HUES6 (cell line): ENCODE measurements at regions not wholly inside any gene's neighbourhood (a gene's known extent, or its start where the extent isn't known, plus 50 kb on each side); places are given as distances from the start of the nearest gene placed in this dataset.
"Not testable (repeated sequence)": the region's sequence is repeated elsewhere in the genome, so short reads cannot be mapped to it uniquely, and the experiment has no call there.

Source experiments
- H3K27ac ChIP-seq: 2 replicates; pipeline ENCODE4 v1.7.0; 2013; ENCODE audit warnings: low read depth, mild to moderate bottlenecking, low read length, inconsistent platforms
- H3K27me3 ChIP-seq: 2 replicates; pipeline ENCODE4 v1.6.1; 2013; ENCODE audit warnings: low read length; ENCODE audit not compliant: control insufficient read depth, insufficient read depth
- H3K36me3 ChIP-seq: 2 replicates; pipeline ENCODE4 v1.6.1; 2013; ENCODE audit warnings: low read length; ENCODE audit not compliant: control insufficient read depth, insufficient read depth
- H3K4me1 ChIP-seq: 2 replicates; pipeline ENCODE4 v1.6.1; 2013; ENCODE audit warnings: low read length; ENCODE audit not compliant: control insufficient read depth, insufficient read depth
- H3K4me3 ChIP-seq: 2 replicates; pipeline ENCODE4 v1.5.1; 2013; ENCODE audit warnings: low read depth, low read length
- H3K9ac ChIP-seq: one replicate; pipeline ENCODE4 v1.6.1; 2013; ENCODE audit warnings: mild to moderate bottlenecking, low read length
- H3K9me3 ChIP-seq: 2 replicates; pipeline ENCODE4 v1.6.1; 2013; ENCODE audit warnings: low read depth, low read length; ENCODE audit not compliant: control insufficient read depth, insufficient read depth

- Histone ChIP-seq H3K9me3 (0 out of 2 replicates have a peak, but pooled peaks cover 4% of the 10 kb centered on the region), H3K27me3 (no peaks in the 10 kb centered on the region), H3K9ac (no peak overlapping the region), H3K36me3 (no peaks in the 10 kb centered on the region), H3K4me1 (no peaks in the 10 kb centered on the region; the same call in 1 of the 2 replicates), H3K4me3 (no peak overlapping the region), H3K27ac (no peak overlapping the region)
Observed at GRCh38 chr11:95647871-95648270, 141.7 kb downstream of the FAM76B start.

- no peak overlapping the region for H3K27ac ChIP-seq
- no peak overlapping the region for H3K9ac ChIP-seq
- H3K9me3 ChIP-seq, result 0 out of 2 replicates have a peak, but pooled peaks cover 4% of the 10 kb centered on the region
Observed at GRCh38 chr11:95647355-95647754, 142.2 kb downstream of the FAM76B start.

DNA sequence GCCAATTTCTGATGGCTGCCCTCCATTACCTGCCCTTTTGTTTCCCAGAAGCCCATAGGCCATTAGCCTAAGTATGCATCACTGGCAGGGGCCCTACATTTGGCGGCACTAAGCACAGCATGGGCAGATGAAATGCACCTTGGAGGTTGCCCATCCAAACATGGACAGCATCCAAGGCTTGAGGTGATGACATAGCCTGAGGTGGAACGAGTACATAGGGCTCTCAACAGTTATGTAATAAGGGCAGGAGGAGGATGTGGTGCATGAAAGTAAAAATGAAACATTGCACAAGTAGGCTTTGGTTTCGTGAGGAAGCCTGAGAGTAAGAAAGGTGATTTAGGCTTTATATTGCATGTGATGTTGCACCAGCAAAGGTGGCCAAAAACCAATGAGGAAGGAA is 148.1 kb downstream of the FAM76B start:
- H3K27me3 ChIP-seq, result no peaks in the 10 kb centered on the region
- 0 out of 2 replicates have a peak, but pooled peaks cover 3% of the 10 kb centered on the region for H3K9me3 ChIP-seq
- H3K4me1 ChIP-seq, result no peaks in the 10 kb centered on the region
- H3K27ac ChIP-seq, result no peak overlapping the region
- no peak overlapping the region for H3K9ac ChIP-seq
- H3K36me3 ChIP-seq, result no peaks in the 10 kb centered on the region
- H3K4me3 ChIP-seq, result no peak overlapping the region

More at GRCh38 chr11:95647355-95647754, 142.2 kb downstream of the FAM76B start:
- no peaks in the 10 kb centered on the region; the same call in 1 of the 2 replicates for H3K4me1 ChIP-seq
- no peaks in the 10 kb centered on the region for H3K36me3 ChIP-seq
- H3K27me3 ChIP-seq, result no peaks in the 10 kb centered on the region
- H3K4me3 ChIP-seq, result no peak overlapping the region

GRCh38 chr11:95638501-95638900 is 151.1 kb downstream of the FAM76B start:
- no peak overlapping the region for H3K9ac ChIP-seq
- no peaks in the 10 kb centered on the region for H3K4me1 ChIP-seq
- no peak overlapping the region for H3K27ac ChIP-seq
- H3K9me3 ChIP-seq, result no peaks in the 10 kb centered on the region
- no peak overlapping the region for H3K4me3 ChIP-seq
- H3K27me3 ChIP-seq, result no peaks in the 10 kb centered on the region
- H3K36me3 ChIP-seq, result no peaks in the 10 kb centered on the region

DNA sequence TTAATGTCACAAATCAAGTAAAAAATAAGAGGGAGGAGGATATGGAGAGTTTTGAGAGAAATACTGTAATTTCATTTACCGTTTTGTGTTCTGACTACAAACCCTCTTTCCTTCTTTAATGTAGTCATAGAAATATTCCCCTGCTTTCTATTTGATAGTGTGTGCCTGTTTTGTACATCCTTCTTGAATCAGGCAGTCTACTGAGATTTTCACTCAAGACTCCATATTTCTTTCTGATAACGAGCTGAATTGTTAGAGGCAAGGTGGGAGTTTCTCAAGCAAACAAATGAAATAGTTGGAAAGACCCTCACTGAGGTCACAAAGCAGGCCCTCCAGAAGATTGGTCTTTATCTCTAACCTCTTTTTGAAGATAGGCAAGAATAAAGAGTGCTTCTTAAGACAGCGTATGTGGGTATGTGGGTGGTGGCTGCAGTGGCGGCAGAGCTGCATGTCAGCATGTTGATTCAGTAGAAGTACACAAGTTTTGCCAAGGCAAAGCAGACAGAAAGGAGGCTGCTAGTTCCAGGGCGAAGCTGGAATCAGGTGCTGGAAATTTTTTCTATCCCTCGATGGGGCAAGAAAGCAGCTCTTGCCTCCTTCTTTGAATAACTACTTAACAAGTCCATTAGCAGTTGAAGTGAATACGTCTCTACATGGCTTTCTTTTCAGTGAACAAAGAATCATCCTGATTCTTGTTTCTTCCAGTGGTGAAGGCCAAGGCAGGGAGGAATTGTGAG is 164.2 kb downstream of the FAM76B start:
- no peak overlapping the region for H3K27ac ChIP-seq
- H3K36me3 ChIP-seq, result no peaks in the 10 kb centered on the region
- no peaks in the 10 kb centered on the region for H3K27me3 ChIP-seq
- no peaks in the 10 kb centered on the region; the same call in 1 of the 2 replicates for H3K9me3 ChIP-seq
- H3K9ac ChIP-seq, result no peak overlapping the region
- no peak overlapping the region for H3K4me3 ChIP-seq
- peaks cover 7% of the 10 kb centered on the region; the same call in 1 of the 2 replicates for H3K4me1 ChIP-seq

- Histone ChIP-seq H3K9ac (no peak overlapping the region), H3K27me3 (no peaks in the 10 kb centered on the region), H3K9me3 (no peaks in the 10 kb centered on the region), H3K36me3 (no peaks in the 10 kb centered on the region), H3K4me1 (no peaks in the 10 kb centered on the region), H3K4me3 (no peak overlapping the region), H3K27ac (no peak overlapping the region)
Observed at GRCh38 chr11:95616256-95616804, 173.3 kb downstream of the FAM76B start.

GRCh38 chr11:95611827-95612226 is 177.8 kb downstream of the FAM76B start:
- Histone ChIP-seq H3K9ac (no peak overlapping the region), H3K27ac (no peak overlapping the region), H3K36me3 (no peaks in the 10 kb centered on the region), H3K27me3 (no peaks in the 10 kb centered on the region), H3K9me3 (no peaks in the 10 kb centered on the region), H3K4me1 (peaks cover 5% of the 10 kb centered on the region; the same call in 1 of the 2 replicates), H3K4me3 (no peak overlapping the region)

- H3K27ac ChIP-seq, H3K27me3 ChIP-seq, H3K9me3 ChIP-seq, H3K9ac ChIP-seq, H3K36me3 ChIP-seq, H3K4me1 ChIP-seq, H3K4me3 ChIP-seq: not testable (repeated sequence)
Observed at GRCh38 chr11:95610185-95610584, 179.4 kb downstream of the FAM76B start.

- Histone ChIP-seq H3K9ac (no peak overlapping the region), H3K27ac (no peak overlapping the region), H3K36me3 (no peaks in the 10 kb centered on the region), H3K4me1 (peaks cover 5% of the 10 kb centered on the region; the same call in 1 of the 2 replicates), H3K27me3 (no peaks in the 10 kb centered on the region), H3K4me3 (no peak overlapping the region), H3K9me3 (no peaks in the 10 kb centered on the region)
Observed at GRCh38 chr11:95608093-95608492, 181.5 kb downstream of the FAM76B start.

DNA sequence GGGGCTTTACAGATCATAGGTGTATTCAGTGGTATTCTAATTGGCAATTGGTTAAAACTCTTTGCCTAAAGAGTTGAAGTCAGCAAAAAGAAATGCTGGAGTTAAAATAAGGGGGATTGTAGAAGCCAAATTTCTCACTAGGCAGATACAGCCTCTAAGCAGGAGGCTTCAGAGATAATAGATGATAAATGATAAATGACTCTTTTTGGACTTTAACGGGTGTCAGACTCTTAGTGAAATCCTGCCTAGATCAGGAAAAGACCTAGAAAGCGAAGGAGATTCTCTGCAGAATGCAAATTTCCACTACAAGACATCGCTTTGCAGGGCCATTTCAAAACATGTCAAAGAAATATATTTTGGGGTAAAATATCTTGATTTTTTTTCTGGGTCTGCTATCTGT is 182.8 kb downstream of the FAM76B start:
- H3K27me3 ChIP-seq, result no peaks in the 10 kb centered on the region
- H3K27ac ChIP-seq, result no peak overlapping the region
- H3K9me3 ChIP-seq, result no peaks in the 10 kb centered on the region
- H3K36me3 ChIP-seq, result no peaks in the 10 kb centered on the region
- H3K4me3 ChIP-seq, result no peak overlapping the region
- H3K9ac ChIP-seq, result no peak overlapping the region
- peaks cover 5% of the 10 kb centered on the region; the same call in 1 of the 2 replicates for H3K4me1 ChIP-seq

DNA sequence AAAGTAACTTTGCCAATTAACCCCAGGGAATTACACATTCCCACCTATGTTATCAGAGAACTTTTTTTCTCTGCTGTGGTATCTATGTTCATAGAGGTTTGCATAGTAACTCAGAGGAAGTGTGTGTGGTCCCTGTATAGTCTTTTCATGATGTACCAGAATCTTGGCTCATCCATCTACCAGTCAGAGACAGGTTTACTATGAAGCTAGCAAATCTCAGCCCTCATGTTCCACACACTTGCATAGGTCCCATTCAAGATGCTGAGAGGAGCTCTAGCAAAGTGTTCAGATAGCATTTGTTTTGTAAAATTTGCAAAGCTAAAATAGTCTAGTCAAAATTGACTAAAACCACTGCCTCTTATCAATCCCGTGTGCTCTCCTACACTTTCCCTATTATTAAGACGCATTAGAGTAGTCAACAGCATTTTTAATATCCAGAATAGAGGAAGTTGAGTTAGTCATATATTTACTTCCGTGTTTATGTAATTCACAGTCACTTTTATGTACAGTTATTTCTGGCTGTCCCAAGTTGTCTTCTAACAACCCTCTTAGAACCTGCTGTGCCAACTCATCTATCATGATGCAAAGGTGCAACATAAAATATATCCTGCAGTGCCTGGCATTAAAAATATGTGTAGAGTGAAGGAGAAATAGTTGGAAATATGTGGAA is 184.2 kb downstream of the FAM76B start:
- H3K4me3 ChIP-seq, result no peak overlapping the region
- no peaks in the 10 kb centered on the region for H3K27me3 ChIP-seq
- no peak overlapping the region for H3K27ac ChIP-seq
- no peak overlapping the region for H3K9ac ChIP-seq
- peaks cover 5% of the 10 kb centered on the region; the same call in 1 of the 2 replicates for H3K4me1 ChIP-seq
- no peaks in the 10 kb centered on the region for H3K36me3 ChIP-seq
- H3K9me3 ChIP-seq, result no peaks in the 10 kb centered on the region
